GM12892 (cell line): ENCODE measurements at regions not wholly inside any gene's neighbourhood (a gene's known extent, or its start where the extent isn't known, plus 50 kb on each side); places are given as distances from the start of the nearest gene placed in this dataset.

Experiments used
- DNase-seq: peaks from one replicate; pipeline ENCODE4 v3.0.0; 2011; ENCODE audit not compliant: insufficient read length
- FAIRE-seq: peaks from 2 replicates; lab custom pipeline; 2011; peaks lifted over from hg19 to GRCh38; lab: Jason Lieb, UNC
- POLR2A ChIP-seq: IDR thresholded peaks from 2 replicates; pipeline ENCODE4 v1.6.1; 2011; ENCODE audit warnings: low read depth, low read length, control low read depth
- POLR2AphosphoS5 ChIP-seq: IDR thresholded peaks from 2 replicates; pipeline ENCODE4 v1.6.1; 2011; ENCODE audit warnings: low read depth, low read length, control low read depth
- TAF1 ChIP-seq: IDR thresholded peaks from 2 replicates; pipeline ENCODE4 v1.6.1; 2011; ENCODE audit warnings: low read depth, mild to moderate bottlenecking, control low read depth, low read length, borderline replicate concordance

DNA sequence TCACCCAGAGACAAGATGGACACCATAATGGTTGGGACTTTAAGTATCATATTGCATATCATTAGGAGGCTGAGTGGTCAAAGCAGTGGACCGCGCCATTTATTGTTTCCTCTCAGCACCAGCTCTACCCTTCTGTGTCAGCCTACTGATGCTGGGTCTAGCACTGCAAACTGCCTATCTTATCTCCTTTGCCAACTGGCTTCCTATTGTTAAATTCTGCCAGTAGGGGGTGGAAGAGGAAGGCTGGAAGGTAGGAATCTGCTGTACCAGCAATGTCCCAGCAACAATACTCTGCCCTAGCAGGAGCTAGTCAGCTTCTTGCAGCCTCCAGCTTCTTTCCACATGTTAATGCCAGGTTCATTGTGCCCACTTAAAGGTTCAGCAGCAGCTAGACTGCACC, 367.1 kb upstream of the PDGFD start:
- no peak for DNase-seq
- no peak for FAIRE-seq
- TF ChIP-seq TAF1, result no peak
- TF ChIP-seq POLR2A, result no peak
- TF ChIP-seq POLR2AphosphoS5, result no peak

GRCh38 chr11:104529906-104530305, 366.0 kb upstream of the PDGFD start:
- no peak for DNase-seq
- no peak for TF ChIP-seq TAF1
- TF ChIP-seq POLR2AphosphoS5, result no peak
- no peak for TF ChIP-seq POLR2A
- FAIRE-seq, result no peak

DNA sequence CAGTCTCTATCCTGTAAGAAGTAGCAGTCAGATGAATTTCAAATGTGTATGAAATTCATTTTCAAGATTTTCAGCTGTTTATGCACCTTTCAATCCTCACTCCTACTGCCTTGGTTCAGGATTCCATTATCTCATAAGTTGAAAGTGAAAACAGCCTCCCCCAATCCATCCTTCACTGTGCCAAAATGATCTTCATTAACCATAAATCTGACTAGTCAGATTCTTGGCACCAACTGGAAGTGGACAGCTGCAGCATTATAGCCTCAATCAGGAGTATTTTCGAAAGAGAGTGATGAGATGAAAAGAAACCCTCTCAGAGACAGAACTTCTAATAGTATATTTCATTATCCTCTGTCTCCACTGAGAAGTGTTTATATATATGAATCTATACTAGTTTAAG, 365.3 kb upstream of the PDGFD start:
- FAIRE-seq (no peak), DNase-seq (no peak)
- TF ChIP-seq TAF1 (no peak), POLR2AphosphoS5 (no peak), POLR2A (no peak)

GRCh38 chr11:104526006-104526405, 362.1 kb upstream of the PDGFD start:
- FAIRE-seq, result no peak
- TF ChIP-seq TAF1 (no peak), POLR2A (no peak), POLR2AphosphoS5 (no peak)

DNA sequence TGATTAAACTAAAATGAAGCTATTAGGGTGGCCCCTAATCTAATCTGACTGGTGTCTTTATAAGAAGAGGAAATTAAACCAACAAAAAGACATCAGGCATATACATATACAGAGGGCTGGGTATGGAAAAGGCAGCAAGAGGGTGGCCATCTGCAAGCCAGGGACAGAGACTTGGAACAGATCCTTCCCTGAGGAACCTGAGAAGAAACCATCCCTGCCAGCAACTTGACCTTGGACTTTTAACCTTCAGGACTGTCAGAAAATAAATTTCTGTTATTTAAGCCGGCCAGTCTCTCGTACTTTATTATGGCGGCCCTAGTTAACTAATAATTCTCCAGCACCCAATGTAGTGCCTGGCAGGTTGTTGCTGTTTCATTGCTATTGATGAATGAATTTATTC, 361.5 kb upstream of the PDGFD start:
- no peak for TF ChIP-seq TAF1
- TF ChIP-seq POLR2AphosphoS5, result no peak
- TF ChIP-seq POLR2A, result no peak
- FAIRE-seq (no peak), DNase-seq (no peak)

More at GRCh38 chr11:104526006-104526405, 362.1 kb upstream of the PDGFD start:
- DNase-seq, result no peak

- no peak for FAIRE-seq
- TF ChIP-seq POLR2AphosphoS5 (no peak), POLR2A (no peak), TAF1 (no peak)
- DNase-seq, result no peak
Measured at GRCh38 chr11:104524254-104524653, 360.3 kb upstream of the PDGFD start.

DNA sequence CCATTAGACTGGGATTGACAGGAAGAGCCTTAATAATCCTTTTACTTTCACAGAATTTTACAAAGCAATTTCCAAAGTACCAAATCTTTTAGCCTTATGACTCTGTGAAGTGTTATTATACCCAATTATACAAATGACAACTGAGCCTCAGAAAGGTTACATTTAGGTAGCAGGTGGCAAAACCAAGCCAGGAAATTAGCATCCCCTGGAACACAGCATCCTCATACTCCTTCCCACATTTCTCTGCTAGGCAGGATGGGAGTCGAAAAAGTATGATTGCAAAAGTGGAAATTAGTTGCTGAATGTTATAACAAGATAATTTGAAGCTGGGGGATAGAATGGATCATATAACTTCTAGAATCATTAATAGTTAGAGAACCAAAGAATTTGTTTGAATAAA, 359.7 kb upstream of the PDGFD start:
- no peak for TF ChIP-seq POLR2AphosphoS5
- no peak for TF ChIP-seq TAF1
- TF ChIP-seq POLR2A, result no peak
- FAIRE-seq, result no peak
- DNase-seq, result no peak

- no peak for DNase-seq
- TF ChIP-seq POLR2AphosphoS5, result no peak
- TF ChIP-seq POLR2A, result no peak
- TF ChIP-seq TAF1, result no peak
- no peak for FAIRE-seq
Measured at GRCh38 chr11:104522650-104523049, 358.7 kb upstream of the PDGFD start.

GRCh38 chr11:104522123-104522522, 358.2 kb upstream of the PDGFD start:
- TF ChIP-seq POLR2A (no peak), POLR2AphosphoS5 (no peak), TAF1 (no peak)
- no peak for FAIRE-seq
- DNase-seq, result no peak

GRCh38 chr11:104510169-104510568, 346.2 kb upstream of the PDGFD start:
- TF ChIP-seq POLR2AphosphoS5, result no peak
- no peak for TF ChIP-seq POLR2A
- TF ChIP-seq TAF1, result no peak
- DNase-seq, result no peak
- no peak for FAIRE-seq

DNA sequence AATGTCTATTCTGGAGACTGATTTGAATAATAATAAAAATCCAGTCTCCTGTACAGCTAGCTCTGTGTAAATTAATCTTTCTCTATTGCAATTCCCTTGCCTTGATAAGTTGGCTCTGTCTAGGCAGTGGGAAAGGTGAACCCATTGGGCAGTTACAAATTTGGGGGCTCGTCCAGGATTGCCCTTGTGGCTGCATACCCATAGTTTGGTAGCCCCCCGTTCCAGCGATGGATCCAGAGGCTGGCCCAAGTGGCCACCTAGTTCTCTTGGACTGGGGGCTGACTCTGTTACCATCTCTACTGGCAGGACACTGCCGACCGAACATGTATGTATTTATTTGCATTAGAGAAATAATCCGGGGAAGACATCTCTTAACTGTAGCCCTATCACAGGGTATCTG, 326.2 kb upstream of the PDGFD start:
- DNase-seq (no peak), FAIRE-seq (no peak)
- no peak for TF ChIP-seq POLR2AphosphoS5
- no peak for TF ChIP-seq POLR2A
- no peak for TF ChIP-seq TAF1

DNA sequence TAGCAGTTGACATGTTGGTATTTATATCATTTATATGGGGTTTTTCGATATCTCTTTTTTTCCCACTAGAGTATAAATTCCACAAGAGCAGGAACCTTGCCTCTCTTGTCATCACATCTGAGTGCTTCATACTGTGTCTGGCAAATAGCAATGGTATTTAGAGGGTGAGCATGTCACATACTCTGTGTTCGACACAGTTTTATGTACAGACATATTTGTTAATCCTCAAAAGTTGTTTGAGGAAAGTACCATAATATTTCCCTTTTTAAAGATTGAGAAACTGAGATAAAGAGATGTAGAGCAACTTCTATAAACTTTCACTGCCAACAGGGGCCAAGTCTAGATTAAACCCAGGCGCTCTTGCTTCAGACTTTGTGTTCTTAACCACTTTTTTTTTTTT, 324.6 kb upstream of the PDGFD start:
- no peak for FAIRE-seq
- TF ChIP-seq TAF1 (no peak), POLR2A (no peak), POLR2AphosphoS5 (no peak)
- DNase-seq, result no peak

GRCh38 chr11:104487046-104487806, 323.3 kb upstream of the PDGFD start:
- TF ChIP-seq POLR2AphosphoS5, result no peak
- FAIRE-seq (no peak), DNase-seq (no peak)
